ENCODE measurements at regions not wholly inside any gene's neighbourhood (a gene's known extent, or its start where the extent isn't known, plus 50 kb on each side); places are given as distances from the start of the nearest gene placed in this dataset.
A peak's percentile ranks its signal among the peaks of the same experiment; 100 is the strongest.
"Not testable (repeated sequence)": the region's sequence is repeated elsewhere in the genome, so short reads cannot be mapped to it uniquely, and the experiment has no call there.

- no peak for DNase-seq (ENCODE audit: low spot score in 2 of 2)
- intact Hi-C loops (cut with DNase I; ENCODE audit: low total_unique reads) = no loop called here
- H3K27ac ChIP-seq = no peak overlapping the region
- no peaks in the 10 kb centered on the region for H3K36me3 ChIP-seq
- H3K4me1 ChIP-seq = no peaks in the 10 kb centered on the region
- no peak overlapping the region for H3K4me3 ChIP-seq
- H3K27me3 ChIP-seq = no peaks in the 10 kb centered on the region
- no peak for TF ChIP-seq POLR2A (IDR thresholded peaks at IDR 0.05)
- no peak for TF ChIP-seq CTCF (IDR thresholded peaks at IDR 0.05)
- H3K9me3 ChIP-seq = no peaks in the 10 kb centered on the region
Observed at GRCh38 chr3:181328346-181328745, 338.8 kb upstream of the DNAJC19 start.

- intact Hi-C loops (cut with DNase I; ENCODE audit: low total_unique reads) = no loop called here
- no peak for DNase-seq (ENCODE audit: low spot score in 2 of 2)
- Histone ChIP-seq H3K27me3 (no peaks in the 10 kb centered on the region), H3K36me3 (no peaks in the 10 kb centered on the region), H3K4me1 (no peaks in the 10 kb centered on the region), H3K27ac (no peak overlapping the region), H3K4me3 (no peak overlapping the region), H3K9me3 (no peaks in the 10 kb centered on the region)
- no peak for TF ChIP-seq POLR2AphosphoS5 (IDR thresholded peaks at IDR 0.05)
- no peak for TF ChIP-seq CTCF (IDR thresholded peaks at IDR 0.05)
- TF ChIP-seq POLR2A (IDR thresholded peaks at IDR 0.05) = no peak
Observed at GRCh38 chr3:181327349-181327748, 337.8 kb upstream of the DNAJC19 start.

- TF ChIP-seq POLR2A (IDR thresholded peaks at IDR 0.05) (no peak), CTCF (IDR thresholded peaks at IDR 0.05) (peak in 2 of 3 donors; percentile 14 to 18)
- Histone ChIP-seq H3K4me1 (no peaks in the 10 kb centered on the region), H3K36me3 (no peaks in the 10 kb centered on the region), H3K27me3 (no peaks in the 10 kb centered on the region), H3K27ac (no peak overlapping the region), H3K4me3 (no peak overlapping the region), H3K9me3 (no peaks in the 10 kb centered on the region)
- intact Hi-C loops (cut with DNase I; ENCODE audit: low total_unique reads) = no loop called here
- DNase-seq (ENCODE audit: low spot score in 2 of 2) = no peak
Observed at GRCh38 chr3:181326637-181327223, 337.2 kb upstream of the DNAJC19 start.

- intact Hi-C loops (cut with DNase I; ENCODE audit: low total_unique reads); H3K36me3 ChIP-seq; H3K4me3 ChIP-seq; H3K27me3 ChIP-seq; DNase-seq (ENCODE audit: low spot score in 2 of 2); H3K4me1 ChIP-seq; H3K27ac ChIP-seq; H3K9me3 ChIP-seq: not testable (repeated sequence)
Observed at GRCh38 chr3:181324516-181324915, 335.0 kb upstream of the DNAJC19 start.

DNA sequence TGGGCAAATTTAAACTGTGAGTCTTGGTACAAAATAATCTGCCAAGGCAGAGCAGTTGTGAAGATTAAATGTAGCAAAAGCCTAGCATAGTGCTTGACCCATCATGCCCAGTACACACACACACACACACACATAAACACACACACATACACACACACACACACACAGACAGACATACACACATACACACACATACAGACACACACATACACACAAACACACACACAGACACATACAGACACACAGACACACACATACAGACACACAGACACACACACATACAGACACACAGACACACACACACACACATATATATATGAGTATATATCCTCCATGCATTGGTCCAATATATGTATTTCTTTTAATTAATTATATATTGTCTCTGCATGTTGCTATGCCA is 328.8 kb upstream of the DNAJC19 start:
- intact Hi-C loops (cut with DNase I; ENCODE audit: low total_unique reads) = no loop called here
- H3K4me3 ChIP-seq = no peak overlapping the region
- DNase-seq (ENCODE audit: low spot score in 2 of 2) = no peak
- TF ChIP-seq CTCF (IDR thresholded peaks at IDR 0.05) (no peak), POLR2A (IDR thresholded peaks at IDR 0.05) (no peak), POLR2AphosphoS5 (IDR thresholded peaks at IDR 0.05) (no peak)
- no peaks in the 10 kb centered on the region for H3K9me3 ChIP-seq
- no peaks in the 10 kb centered on the region for H3K27me3 ChIP-seq
- no peak overlapping the region for H3K27ac ChIP-seq
- no peaks in the 10 kb centered on the region for H3K36me3 ChIP-seq
- no peaks in the 10 kb centered on the region for H3K4me1 ChIP-seq

DNA sequence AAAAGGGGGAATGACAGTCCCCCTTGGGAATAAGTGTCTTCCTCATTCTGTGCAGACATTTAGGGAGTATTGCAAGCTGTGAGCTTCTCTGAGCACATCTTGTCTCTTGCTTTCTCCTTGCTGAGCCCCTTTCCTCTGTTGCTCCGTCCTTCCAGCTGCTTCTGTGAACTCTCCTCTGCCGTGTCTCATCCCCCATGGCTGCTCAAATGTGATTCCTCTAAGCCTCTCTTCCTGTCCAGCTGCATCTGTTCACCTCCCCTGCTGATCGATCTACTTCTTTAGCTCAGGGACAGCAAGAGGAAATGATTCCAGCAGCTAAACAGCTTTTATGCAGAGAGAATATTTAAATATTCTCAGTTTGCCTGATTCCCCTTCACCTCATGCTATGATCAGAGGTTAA is 328.0 kb upstream of the DNAJC19 start:
- Histone ChIP-seq H3K9me3 (no peaks in the 10 kb centered on the region), H3K4me3 (no peak overlapping the region), H3K27ac (no peak overlapping the region), H3K27me3 (no peaks in the 10 kb centered on the region), H3K4me1 (no peaks in the 10 kb centered on the region), H3K36me3 (no peaks in the 10 kb centered on the region)
- DNase-seq (ENCODE audit: low spot score in 2 of 2) = no peak
- TF ChIP-seq POLR2A (IDR thresholded peaks at IDR 0.05) (no peak), CTCF (IDR thresholded peaks at IDR 0.05) (no peak), POLR2AphosphoS5 (IDR thresholded peaks at IDR 0.05) (no peak)
- intact Hi-C loops (cut with DNase I; ENCODE audit: low total_unique reads) = no loop called here
